Astrocyte of the cerebellum (primary cell): ENCODE measurements at regions not wholly inside any gene's neighbourhood (a gene's known extent, or its start where the extent isn't known, plus 50 kb on each side); places are given as distances from the start of the nearest gene placed in this dataset.

Source experiments
- DNase-seq: peaks from one replicate; pipeline ENCODE4 v3.0.0-alpha.2; 2011; ENCODE audit warnings: low read depth
- H3K4me3 ChIP-seq: 2 replicates; pipeline ENCODE4 v1.5.1; 2011; ENCODE audit warnings: mild to moderate bottlenecking, low read depth, low read length, moderate library complexity
- CTCF ChIP-seq: IDR thresholded peaks from 2 replicates; pipeline ENCODE4 v1.5.1; 2012; ENCODE audit warnings: low read length, low read depth, moderate library complexity, mild to moderate bottlenecking; ENCODE audit errors: missing control alignments
- in situ Hi-C: cut with HindIII; loops from 2 replicates; pipeline ENCODE4 v1.10.0; 2017; ENCODE audit warnings: low sequenced_read_pairs

GRCh38 chr2:83665154-83665553, 793.9 kb downstream of the SUCLG1 start:
- TF ChIP-seq CTCF = no peak
- no peak for DNase-seq
- no peak overlapping the region for H3K4me3 ChIP-seq
- in situ Hi-C loops = no loop called here

DNA sequence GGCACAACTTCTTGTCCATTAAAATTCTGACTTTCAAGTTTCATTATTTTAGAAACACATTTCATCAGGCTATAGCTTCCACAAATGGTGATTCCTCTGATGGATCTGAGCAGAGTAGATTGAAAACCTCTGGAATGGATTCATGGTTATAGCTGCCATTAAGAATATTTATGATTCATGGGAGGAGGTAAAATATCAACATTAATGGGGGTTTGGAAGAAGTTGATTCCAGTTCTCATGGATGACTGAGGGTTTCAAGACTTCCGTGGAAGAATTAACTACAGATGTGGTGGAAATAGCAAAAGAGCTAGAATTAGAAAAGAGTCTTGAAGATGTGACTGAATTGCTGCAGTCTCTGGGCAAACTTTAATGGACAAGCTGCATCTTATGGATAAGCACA, 797.4 kb downstream of the SUCLG1 start:
- no peak for TF ChIP-seq CTCF
- DNase-seq = no peak
- no peak overlapping the region for H3K4me3 ChIP-seq
- in situ Hi-C loops = no loop called here

- H3K4me3 ChIP-seq = no peak overlapping the region
- TF ChIP-seq CTCF = no peak
- in situ Hi-C loops = no loop called here
- DNase-seq = no peak
These were observed 804.9 kb downstream of the SUCLG1 start for GRCh38 chr2:83654091-83654611.

DNA sequence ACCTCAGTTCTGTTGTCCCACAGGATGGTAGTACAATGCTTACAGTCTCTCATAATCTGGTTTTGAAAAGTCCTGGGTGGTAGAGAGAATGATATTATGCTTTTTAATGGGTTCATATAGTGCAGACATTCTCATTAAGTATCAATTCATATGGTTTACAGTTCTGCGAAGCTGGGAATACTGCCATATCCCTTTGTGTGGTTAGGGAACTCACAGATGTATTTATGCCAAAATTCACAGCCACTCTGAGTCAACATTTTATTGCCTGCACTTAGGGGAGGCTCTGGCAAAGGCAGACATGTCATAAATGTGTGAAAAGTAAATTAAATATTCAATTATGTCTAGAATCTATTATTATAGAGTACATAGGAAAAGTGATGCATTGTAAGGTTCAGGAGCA, 808.2 kb downstream of the SUCLG1 start:
- H3K4me3 ChIP-seq = no peak overlapping the region
- DNase-seq = peak; percentile 31
- in situ Hi-C loops = no loop called here
- no peak for TF ChIP-seq CTCF

GRCh38 chr2:83650161-83650560, 808.9 kb downstream of the SUCLG1 start:
- no peak for TF ChIP-seq CTCF
- H3K4me3 ChIP-seq = no peak overlapping the region
- DNase-seq = no peak
- in situ Hi-C loops = no loop called here

DNA sequence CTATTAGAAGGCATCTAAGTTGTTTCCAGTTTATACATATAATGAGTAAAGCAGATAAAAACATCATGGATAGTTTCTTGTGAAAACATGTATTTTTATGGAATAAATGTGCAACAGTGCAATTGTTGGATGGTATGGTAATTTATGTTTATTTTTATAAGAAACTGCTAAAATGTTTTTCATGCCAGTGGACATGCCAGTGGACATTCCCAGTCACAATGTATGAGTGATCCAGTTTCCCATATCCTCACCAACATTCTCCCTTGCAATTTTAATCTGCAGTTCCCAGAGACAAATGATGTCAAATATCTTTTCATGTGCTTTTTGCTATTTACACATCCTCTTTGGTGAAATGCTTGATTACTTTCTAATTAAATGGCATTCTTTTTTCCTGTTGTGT, 818.6 kb downstream of the SUCLG1 start:
- TF ChIP-seq CTCF = no peak
- DNase-seq = no peak
- in situ Hi-C loops = no loop called here
- H3K4me3 ChIP-seq = no peak overlapping the region

- no peak for DNase-seq
- no peak for TF ChIP-seq CTCF
- H3K4me3 ChIP-seq = no peak overlapping the region
- in situ Hi-C loops = no loop called here
These were observed 825.7 kb downstream of the SUCLG1 start for GRCh38 chr2:83633423-83633822.
